Pancreas (tissue), 10 donors: ENCODE measurements at regions not wholly inside any gene's neighbourhood (a gene's known extent, or its start where the extent isn't known, plus 50 kb on each side); places are given as distances from the start of the nearest gene placed in this dataset.
"Not testable (repeated sequence)": the region's sequence is repeated elsewhere in the genome, so short reads cannot be mapped to it uniquely, and the experiment has no call there.

Experiments used
- ATAC-seq, 4 donors: fragments of 200-7000 bp; cut with Tn5 transposase; one replicate each; pipeline versions ENCODE4 v1.8.0 to v1.9.1; 2020; ENCODE audit warnings: mild to moderate bottlenecking in 4 of 4, moderate library complexity in 4 of 4
- DNase-seq, 6 donors: peaks; one replicate each; pipeline ENCODE4 v3.0.0-alpha.2; 2020
- FAIRE-seq: peaks from 2 replicates; lab custom pipeline; 2012; peaks lifted over from hg19 to GRCh38; lab: Jason Lieb, UNC
- H3K27ac ChIP-seq, 4 donors: fragments of 200-600 bp; sonication (generic); 1 replicate in 3 of 4; 2 replicates in 1 of 4; pipeline versions ENCODE4 v1.5.0 to v1.8.0; 2020
- H3K27me3 ChIP-seq, 4 donors: fragments of 200-600 bp; one replicate each; pipeline ENCODE4 v1.8.0; 2021
- H3K36me3 ChIP-seq, 3 donors: fragments of 200-600 bp; sonication (generic) in 1 of 3; one replicate each; pipeline versions ENCODE4 v1.5.0 to v1.8.0; 2020 to 2021
- H3K4me1 ChIP-seq, 3 donors: fragments of 200-600 bp; one replicate each; pipeline ENCODE4 v1.8.0; 2021
- H3K4me3 ChIP-seq, 4 donors: fragments of 200-600 bp; sonication (generic) in 2 of 4; one replicate each; pipeline versions ENCODE4 v1.5.0 to v1.8.0; 2020 to 2021
- H3K9me3 ChIP-seq, 4 donors: fragments of 200-600 bp; one replicate each; pipeline ENCODE4 v1.8.0; 2021
- CTCF ChIP-seq, 4 donors: fragments of 200-600 bp; sonication (generic) in 3 of 4; IDR thresholded peaks; one replicate each; pipeline versions ENCODE4 v1.5.0 to v1.8.0; 2021; ENCODE audit warnings: antibody characterized with exemption in 4 of 4
- WGBS, 2 donors: extraction: QIAGEN DNeasy Blood & Tissue Kit; methylation state at CpG; one replicate each; pipeline ENCODE4 v1.1.7; 2013; 5-methylcytosine and 5-hydroxymethylcytosine counted together
- intact Hi-C, 3 donors: fragments of 100-400 bp; cut with DNase I; formaldehyde crosslinking; loops; one replicate each; pipeline versions ENCODE4 v1.11.1 to v1.14.2; 2022
- donor health status: healthy with polysubstance abuse.
- donor health status: DM: no; HTN: no; CAD: no; lungs with moderate emphysema.
- donor health status: DM: no; HTN: no; CAD: no.
- donor health status: control.
- donor health status: control.
- donor health status: Bipolar disorder and iron deficiency.
- donor health status: DM: yes; HTN: yes; CAD: no.
- donor health status: DM: no; HTN: no; CAD: no.
- donor health status: DM: no; HTN: no; CAD: no.
- donor health status: DM: yes; HTN: yes; CAD: no.

DNA sequence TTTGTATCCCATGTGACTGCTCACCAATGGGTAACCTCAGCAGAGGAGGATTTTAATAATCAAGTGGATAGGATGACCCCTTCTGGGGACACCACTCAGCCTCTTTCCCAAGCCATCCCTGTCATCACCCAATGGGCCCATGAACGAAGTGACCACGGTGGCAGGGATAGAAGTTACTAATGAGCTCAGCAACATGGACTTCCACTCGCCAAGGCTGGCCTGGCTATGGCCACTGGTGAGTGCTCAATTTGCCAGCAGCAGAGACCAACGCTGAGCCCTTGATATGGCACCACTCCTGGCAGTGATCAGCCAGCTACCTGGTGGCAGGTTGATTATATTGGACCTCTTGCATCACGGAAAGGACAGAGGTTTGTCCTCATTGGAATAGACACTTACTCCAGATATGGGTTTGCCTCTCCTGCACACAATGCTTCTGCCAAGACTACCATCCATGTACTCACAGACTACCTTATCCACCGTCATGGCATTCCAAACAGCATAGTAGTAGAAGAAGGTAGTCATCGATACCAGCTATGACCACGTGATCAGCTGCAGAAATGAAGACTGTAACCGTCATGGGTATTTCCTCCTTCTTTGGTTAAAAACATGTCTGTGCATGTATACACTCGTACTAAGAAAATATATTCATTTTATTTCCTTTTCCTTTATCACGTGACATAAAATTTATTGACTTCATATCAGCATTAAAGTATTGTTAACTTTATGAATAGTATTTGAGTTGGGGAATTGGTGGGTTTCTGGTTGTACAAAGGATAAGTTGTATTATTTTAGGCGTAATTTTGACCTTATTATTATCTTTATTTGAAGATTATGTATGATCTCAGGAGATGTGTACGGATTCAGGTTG, 562.6 kb downstream of the PTPRU start:
- FAIRE-seq (no peak), DNase-seq (no peak), ATAC-seq (no peak)
- no peak for TF ChIP-seq CTCF (IDR thresholded peaks at IDR 0.05)
- no peaks in the 10 kb centered on the region for H3K9me3 ChIP-seq
- no peaks in the 10 kb centered on the region for H3K27me3 ChIP-seq
- H3K4me1 ChIP-seq: no peaks in the 10 kb centered on the region
- intact Hi-C loops: loop anchor here in 1 of 3 donors (10.0 kb wide), 2 partner anchors 306 to 906 kb away; no protein-coding TSS in a partner anchor
- H3K4me3 ChIP-seq: no peak overlapping the region
- WGBS, 2 donors: 70% methylated on average over 13 of the region's 13 CpGs
- H3K27ac ChIP-seq: no peak overlapping the region
- no peaks in the 10 kb centered on the region for H3K36me3 ChIP-seq

GRCh38 chr1:29797125-29797524, 560.8 kb downstream of the PTPRU start:
- not testable (repeated sequence) for FAIRE-seq

GRCh38 chr1:29795965-29796364, 559.6 kb downstream of the PTPRU start:
- not testable (repeated sequence) for H3K9me3 ChIP-seq, H3K27me3 ChIP-seq, H3K36me3 ChIP-seq, H3K4me1 ChIP-seq, ATAC-seq, H3K4me3 ChIP-seq, H3K27ac ChIP-seq, FAIRE-seq, DNase-seq
- intact Hi-C loops: loop anchor here in 1 of 3 donors (10.0 kb wide), 2 partner anchors 309 to 909 kb away; no protein-coding TSS in a partner anchor
- WGBS, 2 donors: 65 to 68% methylated on average over 2 of the region's 2 CpGs

More at GRCh38 chr1:29797125-29797524, 560.8 kb downstream of the PTPRU start:
- not testable (repeated sequence) for H3K9me3 ChIP-seq, H3K4me1 ChIP-seq, DNase-seq, H3K27ac ChIP-seq, ATAC-seq, H3K27me3 ChIP-seq, H3K4me3 ChIP-seq, H3K36me3 ChIP-seq
- 83 to 91% methylated on average over 1 of the region's 1 CpG for WGBS, 2 donors
- intact Hi-C loops: loop anchor here in 1 of 3 donors (10.0 kb wide), 2 partner anchors 308 to 908 kb away; no protein-coding TSS in a partner anchor

GRCh38 chr1:29793653-29794348, 557.5 kb downstream of the PTPRU start:
- 56 to 61% methylated on average over 8 of the region's 8 CpGs for WGBS, 2 donors
- intact Hi-C loops: loop anchor here in 1 of 3 donors (10.0 kb wide), 2 partner anchors 311 to 911 kb away; no protein-coding TSS in a partner anchor
- DNase-seq (no peak), FAIRE-seq (no peak), ATAC-seq (no peak)
- H3K4me1 ChIP-seq: no peaks in the 10 kb centered on the region
- no peak overlapping the region for H3K4me3 ChIP-seq
- no peak for TF ChIP-seq CTCF (IDR thresholded peaks at IDR 0.05)
- no peaks in the 10 kb centered on the region for H3K27me3 ChIP-seq
- H3K9me3 ChIP-seq: no peaks in the 10 kb centered on the region
- no peaks in the 10 kb centered on the region for H3K36me3 ChIP-seq
- H3K27ac ChIP-seq: no peak overlapping the region

- H3K4me3 ChIP-seq: no peak overlapping the region
- FAIRE-seq (no peak), DNase-seq (peak; percentile 58 to 92 (median 81)), ATAC-seq (peak; percentile 50 to 96 (median 91))
- H3K9me3 ChIP-seq: no peaks in the 10 kb centered on the region
- peak; percentile 27 to 69 (median 61) for TF ChIP-seq CTCF (IDR thresholded peaks at IDR 0.05)
- H3K27ac ChIP-seq: no peak overlapping the region
- H3K36me3 ChIP-seq: no peaks in the 10 kb centered on the region
- 6 to 9% methylated on average over 8 of the region's 8 CpGs for WGBS, 2 donors
- intact Hi-C loops: loop anchor here in 1 of 3 donors (10.0 kb wide), 2 partner anchors 312 to 912 kb away; no protein-coding TSS in a partner anchor
- H3K4me1 ChIP-seq: no peaks in the 10 kb centered on the region
- no peaks in the 10 kb centered on the region for H3K27me3 ChIP-seq
These were observed 556.8 kb downstream of the PTPRU start for GRCh38 chr1:29793101-29793546.
